ENCODE measurements at regions not wholly inside any gene's neighbourhood (a gene's known extent, or its start where the extent isn't known, plus 50 kb on each side); places are given as distances from the start of the nearest gene placed in this dataset.

DNA sequence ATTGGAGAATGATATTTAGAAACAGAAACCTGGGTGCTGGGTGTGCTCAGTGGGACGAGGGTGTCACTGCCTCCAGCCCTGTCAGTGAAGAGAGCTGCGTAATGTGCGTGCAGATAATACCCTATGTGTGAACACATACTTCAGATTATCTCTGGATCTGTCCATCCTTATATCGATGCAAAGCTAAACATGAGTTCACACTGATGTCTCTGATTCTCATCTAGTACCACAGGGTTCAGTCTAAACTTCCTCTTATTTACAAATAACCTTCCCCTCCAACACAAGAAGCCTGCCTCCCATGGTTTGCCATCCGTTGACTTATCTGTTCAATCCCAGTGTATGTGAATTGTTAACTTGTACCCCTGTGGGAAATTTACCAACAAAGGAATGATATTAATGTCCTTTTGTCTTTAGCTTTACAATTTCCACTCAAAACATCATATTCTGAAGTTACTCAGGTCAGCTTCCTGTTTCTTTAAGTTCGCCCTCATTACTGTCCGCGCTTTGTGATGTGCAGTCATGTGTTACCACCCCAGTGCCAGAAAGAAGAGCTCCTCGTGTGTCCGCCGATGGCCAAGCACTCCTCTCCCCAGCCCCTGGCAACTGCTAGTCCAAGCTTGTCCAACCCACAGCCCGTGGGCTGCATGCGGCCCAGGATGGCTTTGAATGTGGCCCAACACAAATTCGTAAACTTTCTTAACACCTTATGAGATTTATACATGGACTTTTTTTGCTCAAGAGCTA is 108.2 kb downstream of the RTP5 start:
- Histone ChIP-seq H2BK12ac (ENCODE audit: low read length) (no peak overlapping the region), H3K4ac (ENCODE audit: low read depth, low read length) (no peak overlapping the region), H3K27me3 (ENCODE audit: insufficient read depth, low read length) (no peaks in the 10 kb centered on the region), H2BK5ac (ENCODE audit: low read depth, low read length, poor library complexity) (no peak overlapping the region), H4K8ac (ENCODE audit: low read depth, low read length) (no peak overlapping the region), H3K36me3 (ENCODE audit: control insufficient read depth in 1 of 2, insufficient read depth in 2 of 2, low read length in 2 of 2) (no peaks in the 10 kb centered on the region), H3K79me2 (ENCODE audit: control insufficient read depth, insufficient read depth, low read length, poor library complexity) (no peaks in the 10 kb centered on the region), H3K14ac (ENCODE audit: low read length) (no peak overlapping the region), H3K18ac (ENCODE audit: low read length) (no peak overlapping the region), H3K4me2 (ENCODE audit: low read length) (no peak overlapping the region), H4K91ac (ENCODE audit: low read depth, low read length) (no peak overlapping the region), H4K12ac (ENCODE audit: low read depth, low read length) (no peak overlapping the region), H3K4me3 (ENCODE audit: low read depth, low read length) (no peak overlapping the region), H3K9ac (ENCODE audit: low read length) (no peak overlapping the region), H3K4me1 (ENCODE audit: control insufficient read depth in 1 of 2, insufficient read depth in 2 of 2, low read length in 2 of 2) (no peaks in the 10 kb centered on the region), H3K23ac (ENCODE audit: low read length) (no peak overlapping the region), H2AFZ (ENCODE audit: insufficient read depth, low read length, poor library complexity) (no peak overlapping the region), H3K27ac (ENCODE audit: low read depth, low read length) (no peak overlapping the region), H2BK120ac (ENCODE audit: insufficient read depth, low read length, poor library complexity) (no peak overlapping the region), H3K9me3 (ENCODE audit: insufficient read depth, low read depth, low read length) (peaks cover 15% of the 10 kb centered on the region), H3K79me1 (ENCODE audit: low read length) (no peaks in the 10 kb centered on the region), H2AK5ac (ENCODE audit: low read length) (no peak overlapping the region)
- no peak for DNase-seq
- WGBS (ENCODE audit: extremely low coverage, insufficient coverage, insufficient read length): no CpG with 5 or more reads among the region's 14 CpGs

DNA sequence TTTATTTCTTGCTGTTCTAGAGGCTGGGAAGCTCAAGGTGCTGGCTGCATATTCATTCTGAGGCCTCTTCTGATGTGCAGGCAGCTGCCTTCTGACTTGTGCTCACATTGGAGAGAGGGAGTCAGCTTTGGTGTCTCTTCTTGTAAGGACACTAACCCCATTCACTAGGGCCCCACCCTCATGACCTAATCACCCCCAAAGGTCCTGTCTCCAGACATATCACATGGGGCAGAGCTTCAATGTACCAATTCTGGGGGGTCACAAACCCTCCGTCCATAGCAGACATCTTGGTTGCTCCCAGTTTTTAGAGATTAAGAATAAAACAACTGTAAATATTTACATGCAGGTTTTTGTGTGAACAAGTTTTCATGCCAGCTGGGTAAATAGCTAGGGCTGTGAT is 109.1 kb downstream of the RTP5 start:
- Histone ChIP-seq H3K9me3 (ENCODE audit: insufficient read depth, low read depth, low read length) (peaks cover 19% of the 10 kb centered on the region), H3K79me2 (ENCODE audit: control insufficient read depth, insufficient read depth, low read length, poor library complexity) (no peaks in the 10 kb centered on the region), H3K14ac (ENCODE audit: low read length) (no peak overlapping the region), H2BK5ac (ENCODE audit: low read depth, low read length, poor library complexity) (no peak overlapping the region), H3K27me3 (ENCODE audit: insufficient read depth, low read length) (no peaks in the 10 kb centered on the region), H2BK120ac (ENCODE audit: insufficient read depth, low read length, poor library complexity) (no peak overlapping the region), H3K4me1 (ENCODE audit: control insufficient read depth in 1 of 2, insufficient read depth in 2 of 2, low read length in 2 of 2) (no peaks in the 10 kb centered on the region), H4K12ac (ENCODE audit: low read depth, low read length) (no peak overlapping the region), H3K4ac (ENCODE audit: low read depth, low read length) (no peak overlapping the region), H3K36me3 (ENCODE audit: control insufficient read depth in 1 of 2, insufficient read depth in 2 of 2, low read length in 2 of 2) (no peaks in the 10 kb centered on the region), H2BK12ac (ENCODE audit: low read length) (no peak overlapping the region), H3K18ac (ENCODE audit: low read length) (no peak overlapping the region), H3K9ac (ENCODE audit: low read length) (no peak overlapping the region), H3K4me3 (ENCODE audit: low read depth, low read length) (no peak overlapping the region), H2AK5ac (ENCODE audit: low read length) (no peak overlapping the region), H4K8ac (ENCODE audit: low read depth, low read length) (no peak overlapping the region), H4K91ac (ENCODE audit: low read depth, low read length) (no peak overlapping the region), H3K23ac (ENCODE audit: low read length) (no peak overlapping the region), H2AFZ (ENCODE audit: insufficient read depth, low read length, poor library complexity) (no peak overlapping the region), H3K27ac (ENCODE audit: low read depth, low read length) (no peak overlapping the region), H3K79me1 (ENCODE audit: low read length) (no peaks in the 10 kb centered on the region), H3K4me2 (ENCODE audit: low read length) (no peak overlapping the region)
- no peak for DNase-seq
- WGBS (ENCODE audit: extremely low coverage, insufficient coverage, insufficient read length): no CpG with 5 or more reads among the region's 1 CpG

DNA sequence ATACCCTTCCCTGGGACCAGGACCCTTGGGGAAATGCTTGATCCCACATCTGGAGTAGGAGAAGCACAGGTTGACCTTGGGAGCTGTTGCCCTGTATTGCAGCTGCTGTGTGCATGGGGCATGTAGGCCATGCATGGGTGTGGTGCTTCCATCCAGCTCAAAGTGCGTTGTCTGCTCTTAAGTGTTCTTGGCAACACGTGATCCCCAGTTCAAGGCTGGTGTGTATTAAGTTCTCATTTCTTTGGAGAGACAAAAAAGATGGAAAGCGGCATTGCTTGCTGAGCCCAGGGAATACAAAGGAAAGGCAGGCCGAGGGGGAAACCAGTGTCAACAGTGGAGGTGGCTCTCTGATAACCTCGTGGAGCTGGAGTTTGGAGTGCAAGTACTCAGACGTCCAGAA is 110.7 kb downstream of the RTP5 start:
- Histone ChIP-seq H3K18ac (ENCODE audit: low read length) (no peak overlapping the region), H2AFZ (ENCODE audit: insufficient read depth, low read length, poor library complexity) (no peak overlapping the region), H2AK5ac (ENCODE audit: low read length) (no peak overlapping the region), H3K4ac (ENCODE audit: low read depth, low read length) (no peak overlapping the region), H4K12ac (ENCODE audit: low read depth, low read length) (no peak overlapping the region), H3K4me3 (ENCODE audit: low read depth, low read length) (peak overlapping the region; percentile 60), H2BK120ac (ENCODE audit: insufficient read depth, low read length, poor library complexity) (no peak overlapping the region), H3K4me1 (ENCODE audit: control insufficient read depth in 1 of 2, insufficient read depth in 2 of 2, low read length in 2 of 2) (no peaks in the 10 kb centered on the region), H3K14ac (ENCODE audit: low read length) (no peak overlapping the region), H3K79me1 (ENCODE audit: low read length) (no peaks in the 10 kb centered on the region), H4K8ac (ENCODE audit: low read depth, low read length) (no peak overlapping the region), H3K23ac (ENCODE audit: low read length) (no peak overlapping the region), H3K36me3 (ENCODE audit: control insufficient read depth in 1 of 2, insufficient read depth in 2 of 2, low read length in 2 of 2) (no peaks in the 10 kb centered on the region), H3K4me2 (ENCODE audit: low read length) (no peak overlapping the region), H2BK5ac (ENCODE audit: low read depth, low read length, poor library complexity) (no peak overlapping the region), H4K91ac (ENCODE audit: low read depth, low read length) (no peak overlapping the region), H3K9ac (ENCODE audit: low read length) (no peak overlapping the region), H3K27me3 (ENCODE audit: insufficient read depth, low read length) (no peaks in the 10 kb centered on the region), H3K79me2 (ENCODE audit: control insufficient read depth, insufficient read depth, low read length, poor library complexity) (no peaks in the 10 kb centered on the region), H3K27ac (ENCODE audit: low read depth, low read length) (no peak overlapping the region), H2BK12ac (ENCODE audit: low read length) (no peak overlapping the region), H3K9me3 (ENCODE audit: insufficient read depth, low read depth, low read length) (peaks cover 17% of the 10 kb centered on the region)
- no peak for DNase-seq
- no CpG with 5 or more reads among the region's 6 CpGs for WGBS (ENCODE audit: extremely low coverage, insufficient coverage, insufficient read length)

DNA sequence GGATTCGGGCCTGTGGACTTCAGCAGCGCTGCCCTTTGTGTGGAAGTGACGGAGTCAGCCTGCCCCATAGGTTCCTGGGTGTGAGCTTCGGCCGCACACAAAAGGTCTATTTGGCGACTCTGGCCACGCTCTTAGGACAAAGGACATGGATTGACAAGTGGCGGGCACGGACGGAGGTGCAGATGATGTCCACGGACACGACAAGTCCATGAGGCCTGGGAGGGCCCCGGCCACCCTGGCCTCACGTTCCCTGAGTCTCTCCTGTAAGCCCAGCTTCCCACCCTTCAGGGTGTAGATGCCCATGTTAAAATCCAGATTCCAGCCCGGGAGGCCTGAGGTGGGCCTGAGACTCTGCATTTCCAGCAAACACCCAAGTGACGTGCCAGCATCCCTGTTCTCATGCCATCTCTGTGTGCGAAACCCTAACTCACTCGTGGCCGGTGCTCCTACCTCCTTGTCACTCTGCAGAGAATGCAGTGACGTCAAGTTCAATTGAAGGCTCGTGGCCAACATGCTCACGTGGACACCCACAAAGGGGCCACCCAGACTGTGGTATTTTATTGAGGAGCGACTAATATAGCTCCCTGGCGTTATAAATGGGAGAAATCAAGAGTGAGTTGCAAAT is 111.7 kb downstream of the RTP5 start:
- Histone ChIP-seq H3K27ac (ENCODE audit: low read depth, low read length) (no peak overlapping the region), H2AK5ac (ENCODE audit: low read length) (no peak overlapping the region), H3K14ac (ENCODE audit: low read length) (no peak overlapping the region), H4K91ac (ENCODE audit: low read depth, low read length) (no peak overlapping the region), H3K4me2 (ENCODE audit: low read length) (no peak overlapping the region), H4K8ac (ENCODE audit: low read depth, low read length) (no peak overlapping the region), H3K36me3 (ENCODE audit: control insufficient read depth in 1 of 2, insufficient read depth in 2 of 2, low read length in 2 of 2) (no peaks in the 10 kb centered on the region), H4K12ac (ENCODE audit: low read depth, low read length) (no peak overlapping the region), H3K4me1 (ENCODE audit: control insufficient read depth in 1 of 2, insufficient read depth in 2 of 2, low read length in 2 of 2) (no peaks in the 10 kb centered on the region), H3K18ac (ENCODE audit: low read length) (no peak overlapping the region), H2BK12ac (ENCODE audit: low read length) (no peak overlapping the region), H3K23ac (ENCODE audit: low read length) (no peak overlapping the region), H3K9ac (ENCODE audit: low read length) (no peak overlapping the region), H3K9me3 (ENCODE audit: insufficient read depth, low read depth, low read length) (peaks cover 19% of the 10 kb centered on the region), H3K27me3 (ENCODE audit: insufficient read depth, low read length) (no peaks in the 10 kb centered on the region), H2BK120ac (ENCODE audit: insufficient read depth, low read length, poor library complexity) (no peak overlapping the region), H3K4ac (ENCODE audit: low read depth, low read length) (no peak overlapping the region), H2BK5ac (ENCODE audit: low read depth, low read length, poor library complexity) (no peak overlapping the region), H2AFZ (ENCODE audit: insufficient read depth, low read length, poor library complexity) (no peak overlapping the region), H3K4me3 (ENCODE audit: low read depth, low read length) (peak overlapping the region; percentile 54), H3K79me1 (ENCODE audit: low read length) (no peaks in the 10 kb centered on the region), H3K79me2 (ENCODE audit: control insufficient read depth, insufficient read depth, low read length, poor library complexity) (no peaks in the 10 kb centered on the region)
- WGBS (ENCODE audit: extremely low coverage, insufficient coverage, insufficient read length): no CpG with 5 or more reads among the region's 24 CpGs
- DNase-seq: no peak

Data from trophoblast cell (in vitro differentiated cells and primary cell).